HCT116 (cell line): ENCODE measurements at regions not wholly inside any gene's neighbourhood (a gene's known extent, or its start where the extent isn't known, plus 50 kb on each side); places are given as distances from the start of the nearest gene placed in this dataset.

Source experiments
- FOSL1 ChIP-seq: IDR thresholded peaks from 2 replicates; pipeline ENCODE4 v1.6.1; 2012; ENCODE audit warnings: low read depth
- TF ChIP-seq, protein P1 (sequence below): IDR thresholded peaks from 2 replicates; pipeline ENCODE4 v1.6.1; 2012
- TF ChIP-seq, protein P2 (sequence below), 3 experiments: fragments of 200-600 bp in 1 of 3; sonication (generic) in 1 of 3; IDR thresholded peaks in 2 of 3; conservative IDR thresholded peaks in 1 of 3; 2 replicates each; pipeline ENCODE4 v1.5.1; 2012 to 2017; ENCODE audit warnings: low read depth in 2 of 3, low read length in 2 of 3, antibody characterized with exemption in 1 of 3, borderline replicate concordance in 1 of 3, control low read depth in 1 of 3, mild to moderate bottlenecking in 1 of 3, mixed read lengths in 1 of 3, mixed run types in 1 of 3, moderate library complexity in 1 of 3; ENCODE audit not compliant: insufficient read depth in 1 of 3

DNA sequence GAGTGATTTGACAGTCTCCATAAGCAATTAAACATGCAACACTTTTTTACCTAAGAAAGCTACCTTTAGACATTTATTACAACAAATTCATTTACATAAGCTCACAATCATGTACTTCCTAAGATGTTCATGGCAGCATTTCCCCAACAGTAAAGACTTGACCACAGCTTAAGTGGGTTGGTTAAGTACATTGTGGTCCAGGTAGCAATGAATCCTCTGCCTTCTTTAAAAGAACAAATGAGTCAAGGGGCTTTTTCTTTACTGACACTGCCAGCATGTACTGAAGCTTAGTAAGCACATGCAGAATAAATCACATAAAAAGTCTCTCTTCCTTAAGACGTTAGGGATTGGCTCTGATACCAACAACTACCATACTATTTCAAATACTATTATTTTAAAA lies 183.7 kb upstream of the USP9Y start:
- TF ChIP-seq, protein P1, sequence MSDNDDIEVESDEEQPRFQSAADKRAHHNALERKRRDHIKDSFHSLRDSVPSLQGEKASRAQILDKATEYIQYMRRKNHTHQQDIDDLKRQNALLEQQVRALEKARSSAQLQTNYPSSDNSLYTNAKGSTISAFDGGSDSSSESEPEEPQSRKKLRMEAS: no peak
- TF ChIP-seq, protein P2, sequence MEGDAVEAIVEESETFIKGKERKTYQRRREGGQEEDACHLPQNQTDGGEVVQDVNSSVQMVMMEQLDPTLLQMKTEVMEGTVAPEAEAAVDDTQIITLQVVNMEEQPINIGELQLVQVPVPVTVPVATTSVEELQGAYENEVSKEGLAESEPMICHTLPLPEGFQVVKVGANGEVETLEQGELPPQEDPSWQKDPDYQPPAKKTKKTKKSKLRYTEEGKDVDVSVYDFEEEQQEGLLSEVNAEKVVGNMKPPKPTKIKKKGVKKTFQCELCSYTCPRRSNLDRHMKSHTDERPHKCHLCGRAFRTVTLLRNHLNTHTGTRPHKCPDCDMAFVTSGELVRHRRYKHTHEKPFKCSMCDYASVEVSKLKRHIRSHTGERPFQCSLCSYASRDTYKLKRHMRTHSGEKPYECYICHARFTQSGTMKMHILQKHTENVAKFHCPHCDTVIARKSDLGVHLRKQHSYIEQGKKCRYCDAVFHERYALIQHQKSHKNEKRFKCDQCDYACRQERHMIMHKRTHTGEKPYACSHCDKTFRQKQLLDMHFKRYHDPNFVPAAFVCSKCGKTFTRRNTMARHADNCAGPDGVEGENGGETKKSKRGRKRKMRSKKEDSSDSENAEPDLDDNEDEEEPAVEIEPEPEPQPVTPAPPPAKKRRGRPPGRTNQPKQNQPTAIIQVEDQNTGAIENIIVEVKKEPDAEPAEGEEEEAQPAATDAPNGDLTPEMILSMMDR (IDR thresholded peaks at IDR 0.05 in 2 of 3, conservative IDR thresholded peaks at IDR 0.05 in 1 of 3; ENCODE audit: borderline replicate concordance in 1 of 3, insufficient read depth in 1 of 3, low read depth in 2 of 3, low read length in 2 of 3): no peak
- TF ChIP-seq FOSL1: no peak
